ENCODE measurements at regions not wholly inside any gene's neighbourhood (a gene's known extent, or its start where the extent isn't known, plus 50 kb on each side); places are given as distances from the start of the nearest gene placed in this dataset.

DNA sequence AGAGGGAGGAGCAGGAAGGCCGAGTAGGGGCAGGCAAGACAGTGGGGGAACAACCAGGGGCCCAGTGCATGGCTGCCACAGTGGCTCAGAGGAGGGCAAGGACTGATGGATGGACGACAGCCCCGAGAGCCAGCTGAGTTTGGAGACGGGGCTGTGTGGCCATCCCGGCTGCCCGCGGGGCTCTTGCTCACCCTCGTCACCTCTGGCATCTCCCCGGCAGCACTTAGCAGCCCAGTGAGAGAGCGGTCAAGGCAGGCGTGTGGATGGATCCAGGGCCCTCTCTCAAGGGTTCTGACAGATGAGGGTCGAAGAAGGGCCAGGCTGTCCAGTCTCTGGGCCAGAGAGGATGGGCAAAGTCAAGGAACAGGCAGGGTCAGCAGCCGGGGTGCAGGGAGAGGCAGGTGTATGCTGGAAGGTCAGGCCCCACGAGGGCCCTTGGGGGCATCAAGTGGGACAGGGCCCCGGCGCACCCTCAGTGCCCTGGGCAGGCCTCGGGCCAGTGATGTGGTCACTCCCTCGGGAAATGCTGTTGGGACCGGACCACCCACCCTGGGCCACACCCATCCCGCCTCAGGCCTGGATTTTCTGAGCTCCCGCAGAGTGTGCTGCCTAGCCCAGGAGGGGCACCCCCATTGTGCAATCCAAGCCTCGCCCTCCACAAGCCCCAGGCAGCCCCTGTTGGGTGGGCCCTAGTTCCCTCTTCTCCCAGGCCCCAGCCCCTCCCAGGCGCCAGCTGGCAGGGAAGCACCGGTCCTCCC lies 56.4 kb upstream of the TPM4 start:
- H3K27ac ChIP-seq (ENCODE audit: low read depth in 1 of 2, low read length in 2 of 2): no peak overlapping the region
- no peaks in the 10 kb centered on the region for H3K4me1 ChIP-seq (ENCODE audit: control insufficient read depth in 1 of 2, insufficient read depth in 2 of 2, low read length in 2 of 2)
- no peaks in the 10 kb centered on the region for H3K9me3 ChIP-seq (ENCODE audit: control insufficient read depth, low read length)
- no peaks in the 10 kb centered on the region for H3K27me3 ChIP-seq (ENCODE audit: control insufficient read depth in 1 of 2, insufficient read depth in 2 of 2, low read length in 1 of 2)
- H3K36me3 ChIP-seq (ENCODE audit: control insufficient read depth in 1 of 2, insufficient read depth in 2 of 2, low read length in 1 of 2): no peaks in the 10 kb centered on the region
- WGBS, 2 donors: 80 to 81% methylated on average over 22 to 24 of the region's 24 CpGs
- no peak overlapping the region for H3K4me3 ChIP-seq (ENCODE audit: low read length in 2 of 2)
- no peak for ATAC-seq (ENCODE audit: low FRiP score)
- intact Hi-C loops (cut with DNase I): no loop called here
- DNase-seq: peak in 1 of 2 donors; percentile 67

DNA sequence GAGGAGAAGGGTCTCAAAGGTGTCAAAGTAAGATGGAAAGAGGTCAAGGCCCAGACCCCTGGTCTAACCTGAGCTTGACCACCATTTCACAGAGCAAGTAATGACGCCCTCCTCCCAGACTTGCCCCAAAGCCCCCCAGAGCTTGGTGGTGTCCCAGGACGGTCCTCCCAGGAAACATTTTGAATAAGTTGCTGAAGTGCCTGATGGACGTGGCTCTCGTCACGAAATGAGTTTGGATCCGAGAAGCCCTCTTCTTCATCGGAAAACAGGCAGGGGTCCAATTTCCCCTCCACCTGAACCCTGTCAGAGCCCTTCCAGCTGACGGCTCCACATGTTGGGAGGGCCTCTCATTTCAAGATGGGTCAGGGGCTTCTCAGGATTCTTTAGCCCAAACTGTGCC lies 54.5 kb upstream of the TPM4 start:
- DNase-seq (no peak), ATAC-seq (ENCODE audit: low FRiP score) (no peak)
- no peaks in the 10 kb centered on the region for H3K27me3 ChIP-seq (ENCODE audit: control insufficient read depth in 1 of 2, insufficient read depth in 2 of 2, low read length in 1 of 2)
- H3K9me3 ChIP-seq (ENCODE audit: control insufficient read depth, low read length): no peaks in the 10 kb centered on the region
- H3K27ac ChIP-seq (ENCODE audit: low read depth in 1 of 2, low read length in 2 of 2): no peak overlapping the region
- no peaks in the 10 kb centered on the region for H3K4me1 ChIP-seq (ENCODE audit: control insufficient read depth in 1 of 2, insufficient read depth in 2 of 2, low read length in 2 of 2)
- intact Hi-C loops (cut with DNase I): no loop called here
- H3K36me3 ChIP-seq (ENCODE audit: control insufficient read depth in 1 of 2, insufficient read depth in 2 of 2, low read length in 1 of 2): no peaks in the 10 kb centered on the region
- no peak overlapping the region for H3K4me3 ChIP-seq (ENCODE audit: low read length in 2 of 2)
- WGBS, 2 donors: 77 to 80% methylated on average over 8 of the region's 8 CpGs

GRCh38 chr19:16022251-16022650 lies 54.0 kb upstream of the TPM4 start:
- H3K4me3 ChIP-seq (ENCODE audit: low read length in 2 of 2): no peak overlapping the region
- 54 to 57% methylated on average over 8 of the region's 8 CpGs for whole genome bisulfite sequencing, 2 donors
- intact Hi-C loops (cut with DNase I): no loop called here
- peak in 1 of 2 donors; percentile 50 for DNase-seq
- no peaks in the 10 kb centered on the region for H3K4me1 ChIP-seq (ENCODE audit: control insufficient read depth in 1 of 2, insufficient read depth in 2 of 2, low read length in 2 of 2)
- no peak overlapping the region for H3K27ac ChIP-seq (ENCODE audit: low read depth in 1 of 2, low read length in 2 of 2)
- no peaks in the 10 kb centered on the region for H3K9me3 ChIP-seq (ENCODE audit: control insufficient read depth, low read length)
- no peaks in the 10 kb centered on the region for H3K36me3 ChIP-seq (ENCODE audit: control insufficient read depth in 1 of 2, insufficient read depth in 2 of 2, low read length in 1 of 2)
- H3K27me3 ChIP-seq (ENCODE audit: control insufficient read depth in 1 of 2, insufficient read depth in 2 of 2, low read length in 1 of 2): no peaks in the 10 kb centered on the region
- no peak for ATAC-seq (ENCODE audit: low FRiP score)

DNA sequence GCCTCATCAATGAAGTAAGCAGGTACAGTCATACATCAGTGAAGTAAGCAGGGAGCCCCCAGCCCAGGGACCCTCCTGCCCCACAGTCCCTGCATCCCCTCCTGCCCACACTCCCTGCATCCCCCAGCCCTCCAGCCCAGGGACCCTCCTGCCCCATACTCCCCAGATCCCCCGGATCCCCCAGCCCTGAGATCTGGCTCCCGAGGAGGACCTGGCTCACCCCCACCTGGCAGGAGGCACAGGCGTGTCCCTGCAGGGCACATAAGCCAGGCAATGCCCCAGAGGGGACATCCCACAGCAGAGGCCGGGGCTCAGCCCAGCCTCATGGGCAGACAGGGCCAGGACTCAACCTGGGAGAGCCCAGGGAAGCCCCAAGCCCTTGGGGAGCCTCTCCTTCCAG lies 53.6 kb upstream of the TPM4 start:
- Histone ChIP-seq H3K4me1 (ENCODE audit: control insufficient read depth in 1 of 2, insufficient read depth in 2 of 2, low read length in 2 of 2) (no peaks in the 10 kb centered on the region), H3K27ac (ENCODE audit: low read depth in 1 of 2, low read length in 2 of 2) (no peak overlapping the region), H3K36me3 (ENCODE audit: control insufficient read depth in 1 of 2, insufficient read depth in 2 of 2, low read length in 1 of 2) (no peaks in the 10 kb centered on the region), H3K4me3 (ENCODE audit: low read length in 2 of 2) (no peak overlapping the region), H3K27me3 (ENCODE audit: control insufficient read depth in 1 of 2, insufficient read depth in 2 of 2, low read length in 1 of 2) (no peaks in the 10 kb centered on the region), H3K9me3 (ENCODE audit: control insufficient read depth, low read length) (no peaks in the 10 kb centered on the region)
- intact Hi-C loops (cut with DNase I): no loop called here
- no peak for ATAC-seq (ENCODE audit: low FRiP score)
- WGBS, 2 donors: 81 to 84% methylated on average over 4 of the region's 4 CpGs
- no peak for DNase-seq

DNA sequence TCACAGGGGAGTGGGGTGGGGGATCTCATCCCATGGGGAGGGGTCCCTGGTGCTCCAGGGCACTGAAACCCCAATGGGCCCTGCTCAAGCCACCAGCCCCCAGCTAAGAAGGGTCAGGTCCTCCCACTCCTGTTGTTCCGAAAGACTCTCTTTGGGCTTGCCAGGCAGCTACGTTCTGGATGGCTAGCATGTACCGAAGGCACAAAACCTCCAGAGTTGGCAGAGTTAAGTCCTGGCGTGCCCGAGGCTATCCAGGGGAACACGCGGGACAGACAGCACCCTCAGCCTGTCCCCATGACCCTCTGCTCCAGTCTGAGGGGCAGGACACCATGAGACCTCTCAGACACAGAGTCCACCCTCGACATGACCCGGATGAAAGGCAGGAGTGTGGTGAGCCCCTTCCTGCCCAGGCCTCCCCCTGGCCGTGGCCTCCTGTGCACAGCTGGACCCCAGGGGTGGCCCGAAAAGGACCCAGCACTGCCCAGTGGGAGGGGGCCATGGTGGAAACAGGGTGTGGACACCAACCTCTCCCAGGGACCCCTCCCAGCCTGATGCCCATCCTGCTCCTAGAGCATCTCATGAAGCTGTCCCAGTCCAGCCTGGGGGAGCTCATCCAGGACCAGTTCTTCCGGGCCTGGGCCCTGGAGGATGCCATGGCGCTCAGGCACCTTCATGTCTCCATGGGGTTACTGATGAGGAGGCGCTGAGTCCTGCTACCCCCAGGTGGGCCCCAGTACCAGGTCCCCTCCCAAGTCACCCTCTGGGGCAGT lies 53.0 kb upstream of the TPM4 start:
- 72 to 74% methylated on average over 14 of the region's 14 CpGs for WGBS, 2 donors
- DNase-seq (peak in 1 of 2 donors; percentile 64), ATAC-seq (ENCODE audit: low FRiP score) (peak; percentile 21)
- no peaks in the 10 kb centered on the region for H3K27me3 ChIP-seq (ENCODE audit: control insufficient read depth in 1 of 2, insufficient read depth in 2 of 2, low read length in 1 of 2)
- no peaks in the 10 kb centered on the region for H3K9me3 ChIP-seq (ENCODE audit: control insufficient read depth, low read length)
- intact Hi-C loops (cut with DNase I): no loop called here
- H3K4me3 ChIP-seq (ENCODE audit: low read length in 2 of 2): no peak overlapping the region
- no peaks in the 10 kb centered on the region for H3K36me3 ChIP-seq (ENCODE audit: control insufficient read depth in 1 of 2, insufficient read depth in 2 of 2, low read length in 1 of 2)
- H3K27ac ChIP-seq (ENCODE audit: low read depth in 1 of 2, low read length in 2 of 2): no peak overlapping the region
- H3K4me1 ChIP-seq (ENCODE audit: control insufficient read depth in 1 of 2, insufficient read depth in 2 of 2, low read length in 2 of 2): no peaks in the 10 kb centered on the region

- peak; percentile 32 to 70 for DNase-seq
- no peaks in the 10 kb centered on the region for H3K4me1 ChIP-seq (ENCODE audit: control insufficient read depth in 1 of 2, insufficient read depth in 2 of 2, low read length in 2 of 2)
- H3K36me3 ChIP-seq (ENCODE audit: control insufficient read depth in 1 of 2, insufficient read depth in 2 of 2, low read length in 1 of 2): no peaks in the 10 kb centered on the region
- no peak overlapping the region for H3K27ac ChIP-seq (ENCODE audit: low read depth in 1 of 2, low read length in 2 of 2)
- H3K27me3 ChIP-seq (ENCODE audit: control insufficient read depth in 1 of 2, insufficient read depth in 2 of 2, low read length in 1 of 2): no peaks in the 10 kb centered on the region
- no peak overlapping the region for H3K4me3 ChIP-seq (ENCODE audit: low read length in 2 of 2)
- intact Hi-C loops (cut with DNase I): no loop called here
- 84 to 85% methylated on average over 18 of the region's 18 CpGs for WGBS, 2 donors
- no peaks in the 10 kb centered on the region for H3K9me3 ChIP-seq (ENCODE audit: control insufficient read depth, low read length)
- ATAC-seq (ENCODE audit: low FRiP score): no peak
These were observed 51.8 kb upstream of the TPM4 start for GRCh38 chr19:16024266-16025107.

- ATAC-seq (ENCODE audit: low FRiP score) (peak; percentile 26), DNase-seq (peak; percentile 56 to 82)
- H3K4me1 ChIP-seq (ENCODE audit: control insufficient read depth in 1 of 2, insufficient read depth in 2 of 2, low read length in 2 of 2): no peaks in the 10 kb centered on the region
- intact Hi-C loops (cut with DNase I): no loop called here
- H3K9me3 ChIP-seq (ENCODE audit: control insufficient read depth, low read length): no peaks in the 10 kb centered on the region
- WGBS, 2 donors: 60% methylated on average over 20 of the region's 20 CpGs
- no peaks in the 10 kb centered on the region for H3K27me3 ChIP-seq (ENCODE audit: control insufficient read depth in 1 of 2, insufficient read depth in 2 of 2, low read length in 1 of 2)
- H3K4me3 ChIP-seq (ENCODE audit: low read length in 2 of 2): no peak overlapping the region
- H3K36me3 ChIP-seq (ENCODE audit: control insufficient read depth in 1 of 2, insufficient read depth in 2 of 2, low read length in 1 of 2): no peaks in the 10 kb centered on the region
- H3K27ac ChIP-seq (ENCODE audit: low read depth in 1 of 2, low read length in 2 of 2): no peak overlapping the region
These were observed 50.9 kb upstream of the TPM4 start for GRCh38 chr19:16025108-16026101.

DNA sequence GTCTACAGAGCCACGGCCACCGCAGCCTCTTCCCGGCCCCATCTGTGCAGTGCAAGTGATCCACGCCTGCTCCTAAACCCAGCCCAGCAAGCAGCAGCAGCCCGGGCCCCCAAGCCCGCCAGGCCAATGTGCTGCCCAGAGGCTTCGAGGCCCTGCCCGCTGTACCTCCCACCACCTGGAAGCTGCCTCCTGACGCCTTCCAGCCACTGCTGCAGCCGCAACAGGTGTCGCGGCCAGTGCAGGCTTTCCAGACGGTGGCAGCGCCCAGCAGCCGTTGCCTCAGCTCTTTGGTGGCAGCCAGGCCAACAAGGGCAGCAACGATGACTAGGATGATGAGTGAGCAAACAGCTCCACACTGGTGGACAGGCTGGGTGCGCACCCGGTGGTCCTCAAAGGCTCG lies 50.2 kb upstream of the TPM4 start:
- H3K36me3 ChIP-seq (ENCODE audit: control insufficient read depth in 1 of 2, insufficient read depth in 2 of 2, low read length in 1 of 2): no peaks in the 10 kb centered on the region
- H3K9me3 ChIP-seq (ENCODE audit: control insufficient read depth, low read length): no peaks in the 10 kb centered on the region
- intact Hi-C loops (cut with DNase I): no loop called here
- H3K27ac ChIP-seq (ENCODE audit: low read depth in 1 of 2, low read length in 2 of 2): no peak overlapping the region
- H3K4me3 ChIP-seq (ENCODE audit: low read length in 2 of 2): no peak overlapping the region
- DNase-seq (peak; percentile 37 to 61), ATAC-seq (ENCODE audit: low FRiP score) (no peak)
- H3K4me1 ChIP-seq (ENCODE audit: control insufficient read depth in 1 of 2, insufficient read depth in 2 of 2, low read length in 2 of 2): no peaks in the 10 kb centered on the region
- H3K27me3 ChIP-seq (ENCODE audit: control insufficient read depth in 1 of 2, insufficient read depth in 2 of 2, low read length in 1 of 2): no peaks in the 10 kb centered on the region
- 89 to 90% methylated on average over 18 to 19 of the region's 19 CpGs for WGBS, 2 donors
